ENCODE measurements at regions not wholly inside any gene's neighbourhood (a gene's known extent, or its start where the extent isn't known, plus 50 kb on each side); places are given as distances from the start of the nearest gene placed in this dataset.
A peak's percentile ranks its signal among the peaks of the same experiment; 100 is the strongest.
"Not testable (repeated sequence)": the region's sequence is repeated elsewhere in the genome, so short reads cannot be mapped to it uniquely, and the experiment has no call there.

DNA sequence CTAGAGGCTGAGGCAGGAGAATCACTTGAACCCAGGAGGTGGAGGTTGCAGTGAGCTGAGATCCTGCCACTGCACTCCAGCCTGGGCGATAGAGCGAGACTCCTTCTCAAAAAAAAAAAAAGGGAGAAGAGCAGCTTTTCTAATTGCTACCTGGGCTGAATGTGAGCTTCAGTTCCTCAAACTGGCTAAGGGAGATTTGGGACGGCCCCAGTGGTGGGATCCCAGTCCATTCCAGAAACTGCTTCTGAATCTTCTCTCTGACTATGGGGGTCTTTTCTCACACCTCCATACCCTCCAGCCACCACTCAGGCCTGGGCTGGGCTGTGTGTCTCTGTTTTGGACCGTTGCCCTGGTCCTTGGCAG is 63.2 kb upstream of the CCDC167 start:
- not testable (repeated sequence) for H3K36me3 ChIP-seq (ENCODE audit: insufficient read depth, low read length); H3K9me3 ChIP-seq (ENCODE audit: low read length); H3K27me3 ChIP-seq (ENCODE audit: insufficient read depth, low read length); H2AFZ ChIP-seq (ENCODE audit: low read depth, low read length); H3K4me3 ChIP-seq (ENCODE audit: low read length)
- peaks cover 54% of the 10 kb centered on the region for H3K4me1 ChIP-seq (ENCODE audit: insufficient read depth, low read length)

- H3K27me3 ChIP-seq (ENCODE audit: insufficient read depth, low read length) = no peaks in the 10 kb centered on the region
- H3K4me3 ChIP-seq (ENCODE audit: low read length) = no peak overlapping the region
- H3K36me3 ChIP-seq (ENCODE audit: insufficient read depth, low read length) = no peaks in the 10 kb centered on the region
- no peak overlapping the region for H2AFZ ChIP-seq (ENCODE audit: low read depth, low read length)
- H3K9me3 ChIP-seq (ENCODE audit: low read length) = no peaks in the 10 kb centered on the region
- peaks cover 56% of the 10 kb centered on the region for H3K4me1 ChIP-seq (ENCODE audit: insufficient read depth, low read length)
Observed at GRCh38 chr6:37561361-37561760, 61.7 kb upstream of the CCDC167 start.

GRCh38 chr6:37560737-37561103 is 61.0 kb upstream of the CCDC167 start:
- Histone ChIP-seq H3K9me3 (ENCODE audit: low read length) (no peaks in the 10 kb centered on the region), H3K36me3 (ENCODE audit: insufficient read depth, low read length) (no peaks in the 10 kb centered on the region), H3K4me1 (ENCODE audit: insufficient read depth, low read length) (peaks cover 56% of the 10 kb centered on the region), H3K4me3 (ENCODE audit: low read length) (peak overlapping the region; percentile 38), H2AFZ (ENCODE audit: low read depth, low read length) (peak overlapping the region; percentile 65), H3K27me3 (ENCODE audit: insufficient read depth, low read length) (no peaks in the 10 kb centered on the region)

GRCh38 chr6:37559501-37559900 is 59.8 kb upstream of the CCDC167 start:
- Histone ChIP-seq H3K4me3 (ENCODE audit: low read length) (peak overlapping the region; percentile 38), H3K27me3 (ENCODE audit: insufficient read depth, low read length) (no peaks in the 10 kb centered on the region), H3K36me3 (ENCODE audit: insufficient read depth, low read length) (no peaks in the 10 kb centered on the region), H3K4me1 (ENCODE audit: insufficient read depth, low read length) (peaks cover 57% of the 10 kb centered on the region), H3K9me3 (ENCODE audit: low read length) (no peaks in the 10 kb centered on the region), H2AFZ (ENCODE audit: low read depth, low read length) (peak overlapping the region; percentile 65)

DNA sequence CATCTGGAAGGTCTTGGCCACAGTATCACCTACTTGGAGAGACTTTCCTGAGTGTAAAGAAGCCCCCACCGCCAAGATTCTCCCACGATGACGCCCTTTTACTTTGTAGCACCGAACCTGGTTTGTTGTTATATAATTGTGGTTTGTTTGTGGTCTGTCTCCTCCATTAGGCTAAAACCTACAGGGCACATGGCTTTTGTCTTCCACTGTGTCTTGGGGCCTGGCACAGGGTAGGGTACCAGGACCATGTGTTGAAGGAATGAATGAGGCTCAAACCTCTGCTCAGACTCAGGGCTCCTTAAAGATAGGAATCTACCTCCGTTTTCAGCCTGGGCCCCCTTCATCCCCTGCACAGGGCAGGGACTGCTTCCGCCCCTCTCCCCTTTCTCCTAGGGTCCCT is 59.4 kb upstream of the CCDC167 start:
- H3K4me1 ChIP-seq (ENCODE audit: insufficient read depth, low read length) = peaks cover 57% of the 10 kb centered on the region

DNA sequence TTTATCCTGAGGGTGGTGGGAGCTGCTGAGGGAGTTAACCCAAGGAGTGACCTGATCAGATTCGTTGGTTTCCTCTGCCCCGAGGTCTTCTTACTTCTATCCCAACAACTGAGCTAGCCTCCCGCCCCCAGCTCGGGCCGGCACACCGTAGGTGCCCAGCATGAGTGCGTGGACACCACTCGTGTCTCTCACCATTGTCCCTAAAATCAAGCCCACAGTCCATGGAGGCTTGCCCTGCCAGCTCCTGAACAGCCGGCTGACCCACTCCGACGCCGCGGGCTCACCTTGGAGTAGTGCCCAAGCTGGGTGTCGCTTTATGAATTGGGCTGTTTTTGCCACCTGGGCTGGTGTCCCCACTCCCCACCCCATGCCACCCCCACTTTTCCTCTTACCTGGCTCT is 59.0 kb upstream of the CCDC167 start:
- Histone ChIP-seq H3K4me1 (ENCODE audit: insufficient read depth, low read length) (peaks cover 57% of the 10 kb centered on the region), H2AFZ (ENCODE audit: low read depth, low read length) (no peak overlapping the region), H3K4me3 (ENCODE audit: low read length) (no peak overlapping the region), H3K27me3 (ENCODE audit: insufficient read depth, low read length) (no peaks in the 10 kb centered on the region), H3K36me3 (ENCODE audit: insufficient read depth, low read length) (no peaks in the 10 kb centered on the region), H3K9me3 (ENCODE audit: low read length) (no peaks in the 10 kb centered on the region)

More for the DNA sequence above, 59.4 kb upstream of the CCDC167 start:
- Histone ChIP-seq H3K9me3 (ENCODE audit: low read length) (no peaks in the 10 kb centered on the region), H3K4me3 (ENCODE audit: low read length) (no peak overlapping the region), H3K27me3 (ENCODE audit: insufficient read depth, low read length) (no peaks in the 10 kb centered on the region), H3K36me3 (ENCODE audit: insufficient read depth, low read length) (no peaks in the 10 kb centered on the region), H2AFZ (ENCODE audit: low read depth, low read length) (no peak overlapping the region)

DNA sequence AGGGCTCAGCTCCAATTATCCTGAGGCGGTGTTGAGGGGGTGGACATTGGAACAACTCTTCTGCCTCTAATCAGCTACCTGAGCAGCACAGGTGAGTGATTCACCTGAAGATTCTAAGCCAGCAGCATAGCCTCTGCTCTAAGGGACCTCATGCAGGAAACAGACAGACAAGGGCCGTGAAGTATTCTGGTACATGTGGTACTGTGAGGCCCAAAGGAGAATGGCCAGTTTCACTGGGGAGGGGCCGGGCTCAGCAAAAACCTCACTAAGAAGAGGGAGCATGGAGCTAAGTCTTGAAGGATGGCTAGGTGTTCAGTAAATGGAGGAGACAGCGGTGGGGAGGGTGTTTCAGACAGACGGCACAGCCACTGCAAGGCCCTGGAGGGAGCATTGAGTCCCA is 58.5 kb upstream of the CCDC167 start:
- no peaks in the 10 kb centered on the region for H3K27me3 ChIP-seq (ENCODE audit: insufficient read depth, low read length)
- H3K9me3 ChIP-seq (ENCODE audit: low read length) = no peaks in the 10 kb centered on the region
- no peak overlapping the region for H2AFZ ChIP-seq (ENCODE audit: low read depth, low read length)
- peaks cover 61% of the 10 kb centered on the region for H3K4me1 ChIP-seq (ENCODE audit: insufficient read depth, low read length)
- no peaks in the 10 kb centered on the region for H3K36me3 ChIP-seq (ENCODE audit: insufficient read depth, low read length)
- H3K4me3 ChIP-seq (ENCODE audit: low read length) = no peak overlapping the region

DNA sequence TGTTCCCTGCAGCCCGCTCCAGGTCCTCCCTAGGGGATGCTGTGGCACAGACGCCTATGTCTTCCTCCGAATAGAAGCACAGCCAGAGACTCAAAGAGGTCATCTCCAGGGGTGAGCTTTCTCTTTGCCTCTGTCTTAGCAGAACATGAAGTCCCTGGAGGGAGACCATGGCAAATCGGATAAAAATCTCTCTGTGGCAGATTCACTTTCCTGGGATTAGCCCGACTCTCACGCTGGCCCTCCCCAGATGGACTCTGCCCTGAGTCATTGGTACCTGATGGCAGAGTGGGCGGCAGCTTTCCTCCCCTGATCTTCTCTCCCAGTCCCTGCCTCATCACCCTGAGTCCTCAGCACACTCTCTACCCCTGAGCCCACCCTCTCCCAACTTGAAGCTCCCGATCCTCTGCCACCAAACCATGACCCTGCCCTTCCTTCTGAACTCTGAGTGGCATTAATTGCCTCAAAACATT is 58.0 kb upstream of the CCDC167 start:
- H3K4me3 ChIP-seq (ENCODE audit: low read length) = no peak overlapping the region
- H3K27me3 ChIP-seq (ENCODE audit: insufficient read depth, low read length) = no peaks in the 10 kb centered on the region
- no peaks in the 10 kb centered on the region for H3K36me3 ChIP-seq (ENCODE audit: insufficient read depth, low read length)
- H3K9me3 ChIP-seq (ENCODE audit: low read length) = no peaks in the 10 kb centered on the region
- peaks cover 63% of the 10 kb centered on the region for H3K4me1 ChIP-seq (ENCODE audit: insufficient read depth, low read length)
- no peak overlapping the region for H2AFZ ChIP-seq (ENCODE audit: low read depth, low read length)

GRCh38 chr6:37556881-37557644 is 57.4 kb upstream of the CCDC167 start:
- Histone ChIP-seq H3K4me1 (ENCODE audit: insufficient read depth, low read length) (peaks cover 63% of the 10 kb centered on the region), H3K9me3 (ENCODE audit: low read length) (no peaks in the 10 kb centered on the region), H3K4me3 (ENCODE audit: low read length) (no peak overlapping the region), H3K36me3 (ENCODE audit: insufficient read depth, low read length) (no peaks in the 10 kb centered on the region), H2AFZ (ENCODE audit: low read depth, low read length) (no peak overlapping the region), H3K27me3 (ENCODE audit: insufficient read depth, low read length) (no peaks in the 10 kb centered on the region)

DNA sequence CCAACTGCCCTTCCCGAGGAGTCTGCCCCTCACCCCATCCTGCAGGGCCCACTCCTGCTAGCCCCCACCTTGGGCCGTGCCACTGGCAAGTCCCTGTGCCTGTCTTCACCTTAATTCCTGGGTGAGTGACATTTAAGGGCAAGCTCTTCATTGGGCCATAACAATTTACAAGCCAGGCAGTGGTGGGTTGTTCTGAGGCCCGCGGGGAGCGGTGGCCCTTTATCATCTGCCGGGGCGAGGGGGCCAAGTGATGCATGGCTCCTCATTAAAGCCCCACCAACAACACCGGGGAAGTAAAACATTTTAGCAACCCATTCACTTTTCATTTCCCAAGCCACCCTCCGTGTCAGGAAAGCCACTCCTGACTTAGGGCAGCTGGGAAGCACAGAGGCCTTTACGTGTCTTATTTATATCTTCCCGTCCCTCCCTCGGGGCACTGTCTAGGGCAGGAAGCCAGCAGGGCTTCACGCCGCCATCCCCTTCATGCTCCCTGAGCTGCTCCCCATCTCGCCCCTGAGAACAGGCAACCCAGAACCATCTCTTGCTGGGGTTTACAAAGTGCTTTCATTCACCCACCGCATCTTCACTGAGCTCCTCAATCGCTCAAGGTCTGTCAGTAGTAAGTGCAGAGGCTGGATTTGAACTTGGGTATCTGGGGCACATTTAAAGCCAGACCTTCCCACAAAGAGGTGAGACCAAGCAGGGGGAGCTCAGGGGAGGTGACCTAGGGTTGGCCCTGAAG is 55.5 kb upstream of the CCDC167 start:
- Histone ChIP-seq H2AFZ (ENCODE audit: low read depth, low read length) (no peak overlapping the region), H3K4me3 (ENCODE audit: low read length) (no peak overlapping the region), H3K9me3 (ENCODE audit: low read length) (no peaks in the 10 kb centered on the region), H3K27me3 (ENCODE audit: insufficient read depth, low read length) (no peaks in the 10 kb centered on the region), H3K36me3 (ENCODE audit: insufficient read depth, low read length) (no peaks in the 10 kb centered on the region), H3K4me1 (ENCODE audit: insufficient read depth, low read length) (peaks cover 57% of the 10 kb centered on the region)

DNA sequence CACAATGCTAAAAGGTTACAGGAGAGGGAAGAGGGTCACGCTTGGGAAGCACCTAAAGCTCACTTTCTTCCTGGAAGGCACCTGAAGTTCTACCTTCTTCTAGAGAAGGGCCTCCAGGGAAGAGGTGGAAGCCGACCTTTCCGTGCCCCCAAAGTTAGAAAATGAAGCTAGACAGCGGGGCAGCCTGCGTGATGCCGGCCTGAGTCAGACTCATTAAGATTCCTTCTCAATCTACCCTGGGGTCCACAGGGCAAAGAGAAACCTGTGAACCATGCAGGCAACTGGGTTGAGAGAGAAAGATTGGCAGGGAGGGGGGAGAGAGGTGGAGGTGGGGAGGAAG is 54.8 kb upstream of the CCDC167 start:
- H3K27me3 ChIP-seq (ENCODE audit: insufficient read depth, low read length) = no peaks in the 10 kb centered on the region
- H2AFZ ChIP-seq (ENCODE audit: low read depth, low read length) = no peak overlapping the region
- H3K9me3 ChIP-seq (ENCODE audit: low read length) = no peaks in the 10 kb centered on the region
- H3K4me1 ChIP-seq (ENCODE audit: insufficient read depth, low read length) = peaks cover 49% of the 10 kb centered on the region
- no peaks in the 10 kb centered on the region for H3K36me3 ChIP-seq (ENCODE audit: insufficient read depth, low read length)
- H3K4me3 ChIP-seq (ENCODE audit: low read length) = no peak overlapping the region

DNA sequence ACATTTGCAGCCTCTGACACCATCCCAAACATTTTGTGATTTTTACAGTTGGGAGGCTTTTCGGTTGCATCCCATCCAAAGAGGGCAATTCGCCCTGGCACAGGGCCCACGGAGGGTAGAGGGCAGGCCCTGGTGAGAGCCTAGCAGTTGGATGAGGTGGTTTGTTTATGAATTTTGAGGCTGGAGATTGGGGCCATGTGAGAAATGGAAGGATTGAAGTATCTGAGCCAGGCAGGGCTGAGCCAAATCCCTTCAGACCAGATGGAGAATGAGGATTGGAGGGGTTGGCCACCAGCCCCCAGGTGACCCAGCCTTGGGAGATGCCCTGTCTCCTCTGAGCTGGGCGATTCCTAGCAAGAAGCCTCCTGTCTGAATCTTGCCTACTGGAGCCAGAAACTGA is 52.6 kb upstream of the CCDC167 start:
- peaks cover 32% of the 10 kb centered on the region for H3K4me1 ChIP-seq (ENCODE audit: insufficient read depth, low read length)

GRCh38 chr6:37551867-37552266 is 52.2 kb upstream of the CCDC167 start:
- no peak overlapping the region for H2AFZ ChIP-seq (ENCODE audit: low read depth, low read length)
- H3K27me3 ChIP-seq (ENCODE audit: insufficient read depth, low read length) = no peaks in the 10 kb centered on the region
- H3K9me3 ChIP-seq (ENCODE audit: low read length) = no peaks in the 10 kb centered on the region
- H3K4me3 ChIP-seq (ENCODE audit: low read length) = no peak overlapping the region
- H3K36me3 ChIP-seq (ENCODE audit: insufficient read depth, low read length) = no peaks in the 10 kb centered on the region
- H3K4me1 ChIP-seq (ENCODE audit: insufficient read depth, low read length) = peaks cover 28% of the 10 kb centered on the region

More for the DNA sequence above, 52.6 kb upstream of the CCDC167 start:
- H2AFZ ChIP-seq (ENCODE audit: low read depth, low read length) = no peak overlapping the region
- H3K36me3 ChIP-seq (ENCODE audit: insufficient read depth, low read length) = no peaks in the 10 kb centered on the region
- no peaks in the 10 kb centered on the region for H3K27me3 ChIP-seq (ENCODE audit: insufficient read depth, low read length)
- H3K4me3 ChIP-seq (ENCODE audit: low read length) = no peak overlapping the region
- H3K9me3 ChIP-seq (ENCODE audit: low read length) = no peaks in the 10 kb centered on the region

Measured in neuron (in vitro differentiated cells).